Psoas muscle (tissue), 7 donors: ENCODE measurements at regions not wholly inside any gene's neighbourhood (a gene's known extent, or its start where the extent isn't known, plus 50 kb on each side); places are given as distances from the start of the nearest gene placed in this dataset.

Experiments
- ATAC-seq, 4 donors: fragments of 200-7000 bp; cut with Tn5 transposase; one replicate each; pipeline ENCODE4 v1.9.1; 2020; ENCODE audit warnings: moderate library complexity in 3 of 4, mild to moderate bottlenecking in 2 of 4
- DNase-seq, 2 donors: peaks; one replicate each; pipeline ENCODE4 v3.0.0-alpha.2; 2020
- H3K27ac ChIP-seq: fragments of 200-600 bp; one replicate; pipeline ENCODE4 v1.8.0; 2022
- H3K27me3 ChIP-seq, 3 donors: fragments of 200-600 bp in 1 of 3; one replicate each; pipeline versions ENCODE4 v1.6.1 to v1.8.0; 2013 to 2022; ENCODE audit warnings: low read length in 2 of 3, mild to moderate bottlenecking in 2 of 3, moderate library complexity in 1 of 3; ENCODE audit not compliant: insufficient read depth in 3 of 3
- H3K36me3 ChIP-seq, 2 donors: fragments of 200-600 bp in 1 of 2; one replicate each; pipeline versions ENCODE4 v1.6.1 to v1.8.0; 2013 to 2022; ENCODE audit warnings: low read depth in 1 of 2, mild to moderate bottlenecking in 1 of 2, moderate library complexity in 1 of 2; ENCODE audit not compliant: insufficient read depth in 1 of 2
- H3K4me1 ChIP-seq: fragments of 200-600 bp; one replicate; pipeline ENCODE4 v1.8.0; 2022
- H3K4me3 ChIP-seq: fragments of 200-600 bp; one replicate; pipeline ENCODE4 v1.8.0; 2022; ENCODE audit warnings: mild to moderate bottlenecking
- H3K9me3 ChIP-seq: fragments of 200-600 bp; one replicate; pipeline ENCODE4 v1.8.0; 2022
- CTCF ChIP-seq: fragments of 200-600 bp; IDR thresholded peaks from one replicate; pipeline ENCODE4 v1.8.0; 2022; ENCODE audit warnings: antibody characterized with exemption
- WGBS, 3 donors: extraction: QIAGEN DNeasy Blood & Tissue Kit; methylation state at CpG; one replicate each; pipeline versions ENCODE4 v1.1.6 to v1.1.7; 2013; 5-methylcytosine and 5-hydroxymethylcytosine counted together
- intact Hi-C, 2 donors: fragments of 100-400 bp; cut with DNase I; formaldehyde crosslinking; loops; one replicate each; pipeline versions ENCODE4 v1.11.0 to v1.14.2; 2022
- donor health status: healthy with polysubstance abuse.
- donor health status: DM: no; HTN: no; CAD: no; lungs with moderate emphysema.
- donor health status: Bipolar disorder and iron deficiency.
- donor health status: healthy.
- donor health status: DM: yes; HTN: yes; CAD: no.
- donor health status: DM: no; HTN: no; CAD: no.
- donor health status: DM: yes; HTN: yes; CAD: no.

DNA sequence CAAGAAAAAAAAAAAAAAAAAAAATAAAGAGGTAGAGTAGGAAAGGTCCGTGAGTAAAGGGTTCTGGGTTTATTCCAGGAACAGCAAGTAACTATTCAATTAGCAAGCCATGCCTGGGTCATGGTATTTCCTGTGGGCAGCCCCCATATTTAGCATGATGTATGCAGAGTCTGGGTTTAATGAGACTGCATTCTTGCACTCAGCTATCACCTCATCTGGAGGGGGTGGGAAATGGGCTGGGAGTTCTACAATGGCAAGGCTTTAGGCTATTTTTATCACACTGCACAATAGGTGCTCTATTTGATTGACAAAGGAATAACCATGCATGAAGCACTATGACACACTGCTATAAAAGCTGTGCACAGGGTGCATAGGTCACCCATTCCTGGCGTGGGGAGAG is 104.0 kb upstream of the CCL2 start:
- Histone ChIP-seq H3K27ac (no peak overlapping the region), H3K36me3 (no peaks in the 10 kb centered on the region), H3K4me1 (no peaks in the 10 kb centered on the region), H3K4me3 (no peak overlapping the region), H3K27me3 (peaks cover 2 to 35% (median 8%) of the 10 kb centered on the region in 3 donors), H3K9me3 (no peaks in the 10 kb centered on the region)
- TF ChIP-seq CTCF, result no peak
- ATAC-seq (no peak), DNase-seq (no peak)
- WGBS, 3 donors, result 53 to 72% (median 62%) methylated on average over 2 of the region's 2 CpGs
- intact Hi-C loops, result no loop called here

GRCh38 chr17:34153991-34154390 is 101.1 kb upstream of the CCL2 start:
- intact Hi-C loops, result no loop called here
- DNase-seq (no peak), ATAC-seq (no peak)
- no peaks in the 10 kb centered on the region for H3K9me3 ChIP-seq
- 23 to 32% (median 29%) methylated on average over 6 of the region's 6 CpGs for WGBS, 3 donors
- no peaks in the 10 kb centered on the region for H3K36me3 ChIP-seq
- peaks cover 0 to 47% (median 18%) of the 10 kb centered on the region in 3 donors for H3K27me3 ChIP-seq
- no peaks in the 10 kb centered on the region for H3K4me1 ChIP-seq
- no peak overlapping the region for H3K4me3 ChIP-seq
- TF ChIP-seq CTCF, result no peak
- no peak overlapping the region for H3K27ac ChIP-seq

DNA sequence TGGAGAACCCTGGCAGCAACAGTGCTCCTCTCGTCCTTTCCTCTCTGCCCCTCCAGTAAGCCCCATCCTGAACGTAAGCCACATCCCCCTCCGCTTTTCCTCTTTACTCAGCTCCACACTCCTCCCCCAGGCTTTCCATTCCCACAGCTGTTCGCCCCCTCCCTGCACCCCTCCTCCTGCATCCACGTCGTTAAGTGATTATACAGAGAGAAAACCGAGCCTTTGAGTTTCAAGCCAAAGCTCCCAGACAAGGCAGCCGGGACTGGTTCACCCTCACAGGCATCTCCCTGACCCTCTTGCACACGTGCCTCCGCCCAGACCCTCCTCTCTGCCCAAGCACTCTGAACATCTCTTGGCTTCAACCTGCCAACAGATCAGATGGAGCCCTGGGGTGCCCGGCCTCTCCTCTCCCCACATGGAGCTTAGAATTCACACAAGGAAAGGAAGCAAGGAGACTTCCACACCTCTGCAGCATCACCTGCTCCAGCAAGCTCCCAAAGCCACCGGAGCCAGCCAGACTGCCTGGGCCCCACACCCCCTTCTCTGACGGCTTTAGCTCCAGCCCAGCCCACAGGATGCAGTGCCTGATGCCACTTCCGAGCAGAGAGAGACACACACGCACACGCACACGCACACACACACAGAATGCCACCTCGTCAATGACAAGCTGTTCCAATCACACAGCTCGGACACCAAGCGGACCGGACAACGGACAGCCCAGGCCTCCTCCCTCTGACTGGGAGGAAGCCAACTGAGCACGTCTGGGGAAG is 99.9 kb upstream of the CCL2 start:
- H3K9me3 ChIP-seq, result no peaks in the 10 kb centered on the region
- no peaks in the 10 kb centered on the region for H3K36me3 ChIP-seq
- no peak for TF ChIP-seq CTCF
- WGBS, 3 donors, result 11 to 17% (median 12%) methylated on average over 23 of the region's 23 CpGs
- H3K27ac ChIP-seq, result no peak overlapping the region
- H3K27me3 ChIP-seq, result peaks cover 0 to 53% (median 18%) of the 10 kb centered on the region in 3 donors
- ATAC-seq (no peak), DNase-seq (no peak)
- H3K4me1 ChIP-seq, result no peaks in the 10 kb centered on the region
- intact Hi-C loops, result no loop called here
- no peak overlapping the region for H3K4me3 ChIP-seq

DNA sequence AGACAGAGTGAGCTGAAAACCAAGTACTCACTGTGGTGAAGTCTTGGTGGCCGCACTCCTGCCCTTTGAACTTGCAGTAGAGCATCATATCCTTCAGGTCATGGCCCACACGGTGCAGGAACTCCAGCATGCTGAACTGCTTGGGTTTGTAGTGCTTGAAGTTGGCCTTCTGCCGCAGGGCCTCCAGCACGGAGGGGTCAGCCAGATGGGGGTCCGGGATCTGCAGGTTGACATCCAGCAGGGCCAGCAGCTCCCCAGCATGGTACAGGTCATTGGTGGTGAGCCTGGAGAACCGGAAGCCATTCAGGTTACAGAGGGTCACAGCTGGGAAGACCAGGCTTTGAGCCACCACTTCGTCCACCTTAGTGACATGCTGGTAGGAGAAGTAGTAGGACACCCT is 99.1 kb upstream of the CCL2 start:
- H3K4me1 ChIP-seq, result no peaks in the 10 kb centered on the region
- H3K4me3 ChIP-seq, result no peak overlapping the region
- no peaks in the 10 kb centered on the region for H3K9me3 ChIP-seq
- ATAC-seq (no peak), DNase-seq (no peak)
- WGBS, 3 donors, result 84 to 89% (median 85%) methylated on average over 7 of the region's 7 CpGs
- intact Hi-C loops, result no loop called here
- TF ChIP-seq CTCF, result no peak
- H3K27ac ChIP-seq, result no peak overlapping the region
- peaks cover 0 to 53% (median 18%) of the 10 kb centered on the region in 3 donors for H3K27me3 ChIP-seq
- no peaks in the 10 kb centered on the region for H3K36me3 ChIP-seq

- no peaks in the 10 kb centered on the region for H3K9me3 ChIP-seq
- no peak for ATAC-seq
- no peaks in the 10 kb centered on the region for H3K36me3 ChIP-seq
- no peak overlapping the region for H3K27ac ChIP-seq
- TF ChIP-seq CTCF, result no peak
- H3K4me1 ChIP-seq, result no peaks in the 10 kb centered on the region
- WGBS, 3 donors, result 59 to 70% (median 67%) methylated on average over 16 of the region's 16 CpGs
- H3K27me3 ChIP-seq, result peaks cover 0 to 53% (median 18%) of the 10 kb centered on the region in 3 donors
- DNase-seq, result no peak
- H3K4me3 ChIP-seq, result no peak overlapping the region
- intact Hi-C loops, result no loop called here
Observed at GRCh38 chr17:34156401-34156740, 98.7 kb upstream of the CCL2 start.
